ENCODE measurements at regions not wholly inside any gene's neighbourhood (a gene's known extent, or its start where the extent isn't known, plus 50 kb on each side); places are given as distances from the start of the nearest gene placed in this dataset.

DNA sequence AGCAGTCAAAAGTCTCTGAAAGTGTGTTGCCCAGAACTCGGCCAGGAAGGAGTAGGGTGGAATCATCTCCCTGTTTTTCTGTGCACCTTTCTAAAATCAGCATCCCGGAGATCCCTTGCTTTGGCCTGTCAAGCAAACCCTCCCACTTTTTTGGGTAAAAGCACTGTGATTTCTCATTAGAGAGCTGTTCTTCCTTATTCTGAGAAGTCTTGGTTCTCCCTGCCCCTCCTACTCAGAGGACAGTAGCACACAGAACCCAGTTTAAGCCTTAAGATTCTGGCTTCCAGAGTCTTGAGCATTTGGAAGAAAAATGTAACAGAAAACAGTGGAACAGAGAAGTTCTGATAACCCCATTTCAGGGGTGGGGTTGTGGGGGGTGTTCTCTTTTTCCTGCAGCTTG lies 52.6 kb upstream of the KATNAL1 start:
- H3K4me3 Mint-ChIP-seq: no peak overlapping the region
- H3K36me3 Mint-ChIP-seq (ENCODE audit: insufficient read depth): peaks cover 22% of the 10 kb centered on the region

DNA sequence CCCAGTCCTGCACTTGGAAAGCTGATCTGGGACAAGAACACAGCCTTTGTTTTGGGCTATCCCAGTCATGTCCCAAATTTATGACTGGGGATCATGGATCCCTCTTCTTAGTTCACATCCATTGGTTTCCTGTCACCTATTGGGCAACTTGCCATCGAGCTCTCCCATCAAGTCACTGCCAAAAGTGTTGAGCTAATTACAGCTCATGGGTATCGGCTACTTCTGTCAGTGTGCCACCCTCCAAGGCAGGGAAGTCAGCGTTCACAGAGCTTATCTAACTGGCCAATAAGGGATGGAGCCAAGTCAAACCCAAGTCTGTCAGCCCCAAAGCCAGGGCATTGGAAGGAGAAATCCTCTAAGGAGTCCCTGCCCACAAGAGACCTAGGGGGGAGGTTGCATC lies 53.2 kb upstream of the KATNAL1 start:
- Mint-ChIP-seq H3K4me1 (ENCODE audit: low read depth) (peaks cover 11% of the 10 kb centered on the region), H3K27me3 (ENCODE audit: low read depth) (no peaks in the 10 kb centered on the region), H3K9me3 (no peaks in the 10 kb centered on the region), H3K4me3 (no peak overlapping the region), H3K36me3 (ENCODE audit: insufficient read depth) (peaks cover 24% of the 10 kb centered on the region)
- no peak for ATAC-seq
- no peak for DNase-seq

More for the DNA sequence above, 52.6 kb upstream of the KATNAL1 start:
- Mint-ChIP-seq H3K27me3 (ENCODE audit: low read depth) (no peaks in the 10 kb centered on the region), H3K9me3 (no peaks in the 10 kb centered on the region), H3K4me1 (ENCODE audit: low read depth) (peaks cover 13% of the 10 kb centered on the region)
- ATAC-seq (no peak), DNase-seq (no peak)

DNA sequence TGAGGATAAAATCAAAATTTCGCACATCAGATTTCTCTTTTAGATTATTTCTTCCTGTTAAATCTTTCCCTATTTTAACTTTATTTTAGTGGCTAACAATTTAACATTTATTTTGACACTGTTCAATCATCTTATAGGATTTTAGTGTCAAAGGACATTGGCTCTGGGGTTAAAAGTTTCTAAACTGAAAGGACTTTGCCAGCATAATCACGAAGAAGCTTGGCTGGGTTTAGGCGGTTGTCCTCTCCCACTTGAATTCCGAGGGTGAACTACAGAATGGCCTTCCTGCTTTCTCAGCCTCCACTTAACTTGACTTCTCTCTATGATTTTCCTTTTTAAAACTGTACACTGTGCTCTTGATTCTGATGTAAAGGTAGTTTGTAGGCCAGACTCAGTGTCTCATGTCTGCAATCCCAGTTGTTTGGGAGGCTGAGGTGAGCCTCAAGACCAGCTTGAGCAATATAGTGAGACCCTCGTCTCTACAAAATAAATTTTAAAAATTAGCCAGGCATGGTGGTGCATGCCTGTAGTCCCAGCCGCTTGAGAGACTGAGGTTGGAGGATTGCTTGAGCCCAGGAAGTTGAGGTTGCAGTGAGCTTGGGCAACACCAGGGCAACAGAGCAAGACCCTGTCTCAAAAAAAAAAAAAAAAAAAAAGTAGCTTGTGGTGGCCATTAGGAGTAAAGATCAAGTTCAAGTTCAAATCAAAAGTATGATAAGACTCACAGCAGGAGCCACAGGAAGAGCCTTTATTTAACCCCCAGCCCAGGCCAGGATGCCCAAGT lies 54.8 kb upstream of the KATNAL1 start:
- H3K4me1 Mint-ChIP-seq (ENCODE audit: low read depth): peaks cover 12% of the 10 kb centered on the region
- peaks cover 32% of the 10 kb centered on the region for H3K36me3 Mint-ChIP-seq (ENCODE audit: insufficient read depth)
- no peak overlapping the region for H3K4me3 Mint-ChIP-seq
- ATAC-seq (no peak), DNase-seq (no peak)
- no peaks in the 10 kb centered on the region for H3K27me3 Mint-ChIP-seq (ENCODE audit: low read depth)
- H3K9me3 Mint-ChIP-seq: no peaks in the 10 kb centered on the region

DNA sequence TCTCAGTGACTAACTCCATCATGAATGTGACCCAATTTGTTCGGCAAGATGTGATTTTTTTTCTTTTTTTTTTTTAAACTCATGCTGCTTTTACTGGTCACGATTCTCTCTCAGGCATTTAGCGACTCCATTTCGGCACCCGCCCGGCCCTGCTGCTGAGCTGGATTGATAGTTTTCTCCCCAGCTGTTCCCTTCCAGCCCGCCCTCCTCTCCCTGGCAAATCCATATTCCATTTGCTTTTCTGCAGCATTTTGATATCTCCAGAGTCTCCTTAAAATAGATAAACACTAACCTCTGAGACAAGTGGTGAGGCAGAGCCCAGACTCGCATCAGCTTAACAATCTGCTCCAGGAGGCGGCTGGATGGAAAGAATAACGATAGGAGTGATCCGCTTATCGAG lies 55.5 kb upstream of the KATNAL1 start:
- peaks cover 12% of the 10 kb centered on the region for H3K4me1 Mint-ChIP-seq (ENCODE audit: low read depth)

DNA sequence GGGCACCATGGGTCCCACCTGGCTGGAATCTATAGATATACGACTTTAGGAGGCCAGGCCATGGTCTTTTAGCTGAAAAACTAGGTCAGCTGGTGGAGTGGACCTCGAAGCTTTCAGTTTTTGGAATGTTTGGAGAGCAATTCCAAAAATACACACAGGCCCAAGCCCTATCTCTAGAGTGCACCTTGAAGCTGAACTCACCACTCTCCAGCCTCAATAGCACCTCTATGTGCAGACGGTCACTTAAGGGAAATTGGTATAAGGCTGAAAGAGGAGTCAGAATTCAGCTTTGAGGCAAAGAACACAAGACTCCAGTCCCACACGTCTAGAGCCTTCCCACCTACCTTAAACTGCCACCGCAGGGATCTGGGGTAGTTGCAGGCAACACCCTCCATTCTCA lies 56.4 kb upstream of the KATNAL1 start:
- ATAC-seq: no peak
- H3K4me1 Mint-ChIP-seq (ENCODE audit: low read depth): peaks cover 16% of the 10 kb centered on the region
- H3K9me3 Mint-ChIP-seq: no peaks in the 10 kb centered on the region
- DNase-seq: no peak
- no peak overlapping the region for H3K4me3 Mint-ChIP-seq
- H3K27me3 Mint-ChIP-seq (ENCODE audit: low read depth): no peaks in the 10 kb centered on the region
- peaks cover 33% of the 10 kb centered on the region for H3K36me3 Mint-ChIP-seq (ENCODE audit: insufficient read depth)

More for the DNA sequence above, 55.5 kb upstream of the KATNAL1 start:
- H3K27me3 Mint-ChIP-seq (ENCODE audit: low read depth): no peaks in the 10 kb centered on the region
- no peaks in the 10 kb centered on the region for H3K9me3 Mint-ChIP-seq
- ATAC-seq: no peak
- H3K4me3 Mint-ChIP-seq: no peak overlapping the region
- peaks cover 33% of the 10 kb centered on the region for H3K36me3 Mint-ChIP-seq (ENCODE audit: insufficient read depth)
- no peak for DNase-seq

DNA sequence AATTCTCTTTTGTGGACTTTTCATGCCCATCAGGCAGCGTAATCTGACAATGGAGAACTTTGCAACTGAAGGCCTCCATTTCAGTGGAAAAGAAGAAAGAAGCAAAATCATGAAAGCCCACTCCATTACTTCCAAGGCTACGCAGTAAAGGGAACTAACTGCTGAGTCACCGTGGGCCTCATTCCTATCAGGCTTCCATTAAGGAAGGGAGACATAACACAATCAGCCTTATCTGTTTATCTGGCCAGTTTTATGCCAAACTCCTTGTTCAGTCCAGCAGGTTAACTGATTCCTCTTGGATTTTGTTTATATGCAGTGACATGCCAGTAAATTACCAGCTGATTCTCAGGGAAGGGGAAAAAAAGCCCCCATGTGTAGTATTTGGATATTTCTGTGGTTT lies 56.8 kb upstream of the KATNAL1 start:
- DNase-seq (no peak), ATAC-seq (no peak)
- Mint-ChIP-seq H3K4me3 (no peak overlapping the region), H3K36me3 (ENCODE audit: insufficient read depth) (peaks cover 37% of the 10 kb centered on the region), H3K4me1 (ENCODE audit: low read depth) (peaks cover 20% of the 10 kb centered on the region), H3K9me3 (no peaks in the 10 kb centered on the region), H3K27me3 (ENCODE audit: low read depth) (no peaks in the 10 kb centered on the region)

DNA sequence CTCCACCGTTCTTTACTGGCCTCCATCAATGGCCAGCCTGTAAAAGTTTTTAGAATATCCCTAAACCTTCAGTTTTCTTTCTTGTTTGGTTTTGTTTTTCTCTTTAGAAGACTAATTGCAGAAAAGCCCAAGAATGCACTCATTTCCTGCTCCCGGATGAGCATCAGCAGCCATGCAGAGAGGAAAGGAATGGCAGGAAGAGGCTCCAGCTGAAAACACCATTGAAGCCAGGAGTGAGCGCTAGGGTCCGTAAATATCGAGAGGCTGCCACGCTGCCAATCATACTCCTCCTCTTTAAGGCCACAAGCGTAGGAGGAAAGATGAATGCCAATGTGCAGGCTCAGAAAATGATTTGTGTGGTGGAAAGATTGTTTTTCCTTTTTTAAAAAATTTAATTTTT lies 57.4 kb upstream of the UBE2L5 start:
- ATAC-seq (no peak), DNase-seq (no peak)
- H3K4me3 Mint-ChIP-seq: no peak overlapping the region
- H3K4me1 Mint-ChIP-seq (ENCODE audit: low read depth): peaks cover 23% of the 10 kb centered on the region
- peaks cover 37% of the 10 kb centered on the region for H3K36me3 Mint-ChIP-seq (ENCODE audit: insufficient read depth)
- no peaks in the 10 kb centered on the region for H3K27me3 Mint-ChIP-seq (ENCODE audit: low read depth)
- no peaks in the 10 kb centered on the region for H3K9me3 Mint-ChIP-seq

DNA sequence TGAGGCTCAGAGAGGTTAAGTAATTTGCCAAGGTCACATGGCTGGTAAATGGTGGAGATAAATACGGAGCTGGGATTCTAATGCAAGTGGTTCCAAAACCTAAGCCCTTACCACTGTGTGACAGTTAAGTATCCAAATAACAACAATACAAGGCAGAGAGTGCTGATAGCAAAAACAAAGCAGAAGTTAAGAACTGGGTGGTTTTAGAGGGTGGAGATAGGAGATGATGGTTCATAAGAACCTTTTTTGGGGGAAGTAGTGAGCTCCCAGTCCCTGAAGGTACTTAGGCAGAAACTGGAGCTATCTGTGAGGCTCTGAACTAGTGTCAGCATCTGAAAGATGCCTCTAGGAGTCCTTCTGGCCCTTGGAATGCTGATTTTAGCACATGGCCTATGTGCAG lies 56.2 kb upstream of the UBE2L5 start:
- Mint-ChIP-seq H3K4me3 (no peak overlapping the region), H3K27me3 (ENCODE audit: low read depth) (no peaks in the 10 kb centered on the region), H3K36me3 (ENCODE audit: insufficient read depth) (peaks cover 35% of the 10 kb centered on the region), H3K9me3 (no peaks in the 10 kb centered on the region), H3K4me1 (ENCODE audit: low read depth) (peaks cover 34% of the 10 kb centered on the region)
- DNase-seq (no peak), ATAC-seq (no peak)

DNA sequence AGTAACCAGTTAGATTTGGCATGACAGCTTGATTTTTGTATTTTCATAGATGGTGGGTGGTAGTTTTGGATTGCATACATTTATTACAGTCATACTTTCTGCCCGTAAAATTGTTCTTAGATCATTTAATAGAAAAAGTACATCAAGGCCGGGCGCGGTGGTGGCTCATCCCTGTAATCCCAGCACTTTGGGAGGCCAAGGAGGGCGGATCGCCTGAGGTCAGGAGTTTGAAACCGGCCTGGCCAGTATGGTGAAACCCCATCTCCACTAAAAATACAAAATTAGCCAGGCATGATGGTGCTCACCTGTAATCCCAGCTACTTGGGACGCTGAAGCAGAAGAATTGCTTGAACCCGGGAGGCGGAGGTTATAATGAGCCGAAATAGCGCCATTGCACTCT lies 55.0 kb upstream of the UBE2L5 start:
- H3K4me1 Mint-ChIP-seq (ENCODE audit: low read depth): peaks cover 46% of the 10 kb centered on the region
- peaks cover 28% of the 10 kb centered on the region for H3K36me3 Mint-ChIP-seq (ENCODE audit: insufficient read depth)
- H3K9me3 Mint-ChIP-seq: no peaks in the 10 kb centered on the region
- ATAC-seq (no peak), DNase-seq (no peak)
- no peak overlapping the region for H3K4me3 Mint-ChIP-seq
- no peaks in the 10 kb centered on the region for H3K27me3 Mint-ChIP-seq (ENCODE audit: low read depth)

DNA sequence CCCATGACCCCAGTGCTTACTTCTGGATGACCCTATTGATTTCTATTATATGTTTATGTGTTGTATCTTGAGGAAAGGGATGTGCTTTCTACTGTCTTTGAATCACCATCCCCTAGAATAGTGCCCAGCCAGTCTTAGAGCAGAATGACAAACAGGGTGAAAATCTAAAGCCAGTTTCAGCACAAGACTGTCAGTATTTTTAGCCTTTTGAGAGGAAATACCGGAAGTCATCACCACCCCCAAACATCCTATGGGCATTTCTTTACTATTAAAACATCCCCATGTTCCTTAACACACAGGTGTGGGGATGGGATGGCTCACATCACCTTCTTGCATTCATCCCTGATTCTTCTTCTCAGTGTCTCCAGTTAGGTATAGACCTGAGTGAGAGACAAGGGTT lies 52.1 kb upstream of the UBE2L5 start:
- H3K36me3 Mint-ChIP-seq (ENCODE audit: insufficient read depth): peaks cover 20% of the 10 kb centered on the region
- no peak for ATAC-seq
- H3K4me3 Mint-ChIP-seq: no peak overlapping the region
- H3K9me3 Mint-ChIP-seq: no peaks in the 10 kb centered on the region
- DNase-seq: no peak
- no peaks in the 10 kb centered on the region for H3K27me3 Mint-ChIP-seq (ENCODE audit: low read depth)
- peaks cover 72% of the 10 kb centered on the region for H3K4me1 Mint-ChIP-seq (ENCODE audit: low read depth)

DNA sequence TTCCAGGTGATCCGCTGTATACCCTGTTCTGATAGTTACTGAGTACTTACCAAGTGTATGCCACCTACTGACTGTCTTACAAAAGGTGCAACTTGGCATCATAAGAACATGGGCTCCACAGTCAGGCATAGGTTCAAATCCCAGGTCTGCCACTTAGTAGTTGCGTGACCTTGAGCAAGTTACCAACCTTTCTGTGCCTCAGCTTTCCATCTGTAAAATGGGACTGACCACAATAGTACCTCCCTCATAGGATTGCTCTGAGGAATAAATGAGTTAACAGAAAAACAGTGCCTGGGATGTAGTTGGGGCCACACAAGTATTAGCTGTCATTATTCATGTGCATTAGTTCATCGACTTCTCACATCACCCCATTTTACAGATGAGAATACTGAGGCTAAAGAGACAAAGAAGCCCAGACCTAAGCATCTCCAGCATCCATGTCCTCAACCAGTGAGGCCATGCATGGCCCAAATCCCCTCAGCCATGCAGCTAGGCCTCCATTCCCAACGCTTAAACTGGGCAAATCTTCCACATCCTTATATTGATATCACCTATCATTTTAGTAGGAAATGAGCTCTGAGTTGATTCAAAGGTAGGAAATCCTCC lies 51.3 kb upstream of the UBE2L5 start:
- H3K27me3 Mint-ChIP-seq (ENCODE audit: low read depth): no peaks in the 10 kb centered on the region
- H3K4me1 Mint-ChIP-seq (ENCODE audit: low read depth): peaks cover 73% of the 10 kb centered on the region
- ATAC-seq (no peak), DNase-seq (no peak)
- no peaks in the 10 kb centered on the region for H3K9me3 Mint-ChIP-seq
- peak overlapping the region; percentile 60 for H3K4me3 Mint-ChIP-seq
- peaks cover 14% of the 10 kb centered on the region for H3K36me3 Mint-ChIP-seq (ENCODE audit: insufficient read depth)

DNA sequence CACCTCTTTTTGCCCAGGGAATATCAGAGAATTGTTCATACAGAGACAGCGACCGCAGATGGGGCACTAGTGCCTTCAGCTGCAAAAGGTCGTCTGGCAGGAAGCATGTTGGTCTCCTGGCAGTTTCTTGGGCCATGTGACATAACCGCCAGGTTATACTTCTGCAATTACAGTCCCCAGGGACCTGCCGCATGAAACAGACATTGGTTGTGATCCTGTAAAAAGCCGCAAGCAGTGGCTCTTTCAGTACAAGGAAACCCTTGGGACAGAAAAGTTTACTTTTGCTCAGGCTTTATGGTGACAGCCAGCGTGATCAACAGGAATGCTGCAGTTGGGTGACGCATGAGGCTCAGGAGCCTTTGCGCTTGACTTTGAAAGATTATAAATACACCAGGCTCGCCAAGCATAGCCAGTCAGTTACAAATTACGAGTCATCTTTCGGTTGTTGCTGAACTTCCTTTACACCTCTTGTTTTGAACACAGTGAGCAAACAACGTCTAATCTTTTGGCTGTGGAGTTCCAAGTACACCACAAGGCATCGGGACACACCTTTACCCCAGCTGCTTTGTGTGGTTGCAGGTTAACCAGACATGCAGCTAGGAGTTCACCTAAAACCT lies 50.5 kb upstream of the UBE2L5 start:
- ATAC-seq (peak; percentile 75 to 77), DNase-seq (peak; percentile 54)
- peaks cover 13% of the 10 kb centered on the region for H3K36me3 Mint-ChIP-seq (ENCODE audit: insufficient read depth)
- no peaks in the 10 kb centered on the region for H3K9me3 Mint-ChIP-seq
- H3K4me3 Mint-ChIP-seq: peak overlapping the region; percentile 60
- H3K4me1 Mint-ChIP-seq (ENCODE audit: low read depth): peaks cover 78% of the 10 kb centered on the region
- no peaks in the 10 kb centered on the region for H3K27me3 Mint-ChIP-seq (ENCODE audit: low read depth)

Measured in activated T-cell treated with anti-CD3 and anti-CD28 coated beads, Interleukin-2, amount 50 U/mL, for 4 hours (primary cell).